Fibroblast of pulmonary artery (primary cell): ENCODE measurements at regions not wholly inside any gene's neighbourhood (a gene's known extent, or its start where the extent isn't known, plus 50 kb on each side); places are given as distances from the start of the nearest gene placed in this dataset.
A peak's percentile ranks its signal among the peaks of the same experiment; 100 is the strongest.

Experiments
- DNase-seq: peaks from one replicate; pipeline ENCODE4 v3.0.0-alpha.2; 2010; ENCODE audit warnings: low read depth
- H3K4me3 ChIP-seq: replicated peaks from 2 replicates; pipeline ENCODE4 v1.5.1; 2011; ENCODE audit warnings: low read depth, mild to moderate bottlenecking, control low read depth, low read length, moderate library complexity
- CTCF ChIP-seq: IDR thresholded peaks from 2 replicates; pipeline ENCODE4 v1.5.1; 2011; ENCODE audit warnings: mild to moderate bottlenecking, control low read depth, low read length, inconsistent platforms; ENCODE audit errors: missing control alignments

GRCh38 chr21:31566611-31567010 lies 92.9 kb upstream of the SOD1 start:
- DNase-seq = no peak
- TF ChIP-seq CTCF = no peak
- H3K4me3 ChIP-seq = no peak overlapping the region

- peak; percentile 14 for DNase-seq
- H3K4me3 ChIP-seq = no peak overlapping the region
- peak; percentile 24 for TF ChIP-seq CTCF
These were observed 93.4 kb upstream of the SOD1 start for GRCh38 chr21:31566064-31566463.

- TF ChIP-seq CTCF = no peak
- no peak overlapping the region for H3K4me3 ChIP-seq
- peak; percentile 11 for DNase-seq
These were observed 95.1 kb upstream of the SOD1 start for GRCh38 chr21:31564439-31564838.

- no peak overlapping the region for H3K4me3 ChIP-seq
- no peak for DNase-seq
These were observed 99.0 kb upstream of the SOD1 start for GRCh38 chr21:31560479-31560878.

GRCh38 chr21:31559368-31560119 lies 99.9 kb upstream of the SOD1 start:
- peak overlapping the region; percentile 60 for H3K4me3 ChIP-seq
- TF ChIP-seq CTCF = no peak
- DNase-seq = peak; percentile 97

More at GRCh38 chr21:31560479-31560878, 99.0 kb upstream of the SOD1 start:
- no peak for TF ChIP-seq CTCF

- DNase-seq = peak; percentile 95
- TF ChIP-seq CTCF = no peak
- peak overlapping the region; percentile 60 for H3K4me3 ChIP-seq
These were observed 100.5 kb upstream of the SOD1 start for GRCh38 chr21:31558962-31559367.
